PFSK-1 (cell line): ENCODE measurements at regions not wholly inside any gene's neighbourhood (a gene's known extent, or its start where the extent isn't known, plus 50 kb on each side); places are given as distances from the start of the nearest gene placed in this dataset.

ENCODE experiments used
- FOXP2 ChIP-seq: optimal IDR thresholded peaks from 2 replicates; pipeline ENCODE3; 2011; ENCODE audit warnings: borderline replicate concordance, control low read depth, inconsistent platforms; ENCODE audit not compliant: insufficient read depth; ENCODE audit errors: extremely low read length, extremely low read depth
- POLR2AphosphoS5 ChIP-seq: IDR thresholded peaks from 2 replicates; pipeline ENCODE4 v1.6.1; 2012; ENCODE audit warnings: low read depth, mild to moderate bottlenecking, control low read depth, low read length, moderate library complexity
- SIN3A ChIP-seq: IDR thresholded peaks from 2 replicates; pipeline ENCODE4 v1.6.1; 2012; ENCODE audit warnings: mild to moderate bottlenecking, low read length, moderate library complexity, borderline replicate concordance; ENCODE audit not compliant: insufficient read depth
- TAF1 ChIP-seq: IDR thresholded peaks from 2 replicates; pipeline ENCODE4 v1.6.1; 2012; ENCODE audit warnings: low read length, control low read depth, borderline replicate concordance; ENCODE audit not compliant: insufficient read depth
- TF ChIP-seq, protein P1 (sequence below), 2 experiments: IDR thresholded peaks; 2 replicates each; pipeline versions ENCODE4 v1.6.1 to v1.8.0; 2011 to 2012; ENCODE audit warnings: low read depth in 2 of 2, low read length in 2 of 2, control low read depth in 1 of 2, inconsistent platforms in 1 of 2, mild to moderate bottlenecking in 1 of 2, moderate library complexity in 1 of 2; ENCODE audit not compliant: insufficient read depth in 1 of 2

DNA sequence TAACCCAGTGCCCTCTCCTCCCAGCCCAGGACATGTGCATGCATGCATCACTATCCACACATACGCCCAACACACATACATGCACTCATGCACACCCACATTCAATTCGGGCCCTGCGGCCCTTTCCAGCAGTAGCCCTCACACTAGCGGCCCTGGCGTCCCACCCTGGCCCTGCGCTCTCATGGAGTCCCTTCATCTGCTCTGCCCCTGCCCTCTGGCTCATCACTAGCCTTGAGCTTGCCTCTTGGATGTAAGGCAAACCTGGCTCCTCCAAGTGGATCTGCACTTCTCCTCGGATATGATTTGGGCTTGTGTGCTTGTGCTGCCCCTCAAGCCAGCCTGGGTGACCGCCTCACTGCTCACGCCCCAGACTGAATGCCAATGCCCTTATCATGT, 147.2 kb downstream of the SEC61B start:
- TF ChIP-seq POLR2AphosphoS5 (no peak), SIN3A (no peak), TAF1 (no peak), FOXP2 (no peak)
- TF ChIP-seq, protein P1, sequence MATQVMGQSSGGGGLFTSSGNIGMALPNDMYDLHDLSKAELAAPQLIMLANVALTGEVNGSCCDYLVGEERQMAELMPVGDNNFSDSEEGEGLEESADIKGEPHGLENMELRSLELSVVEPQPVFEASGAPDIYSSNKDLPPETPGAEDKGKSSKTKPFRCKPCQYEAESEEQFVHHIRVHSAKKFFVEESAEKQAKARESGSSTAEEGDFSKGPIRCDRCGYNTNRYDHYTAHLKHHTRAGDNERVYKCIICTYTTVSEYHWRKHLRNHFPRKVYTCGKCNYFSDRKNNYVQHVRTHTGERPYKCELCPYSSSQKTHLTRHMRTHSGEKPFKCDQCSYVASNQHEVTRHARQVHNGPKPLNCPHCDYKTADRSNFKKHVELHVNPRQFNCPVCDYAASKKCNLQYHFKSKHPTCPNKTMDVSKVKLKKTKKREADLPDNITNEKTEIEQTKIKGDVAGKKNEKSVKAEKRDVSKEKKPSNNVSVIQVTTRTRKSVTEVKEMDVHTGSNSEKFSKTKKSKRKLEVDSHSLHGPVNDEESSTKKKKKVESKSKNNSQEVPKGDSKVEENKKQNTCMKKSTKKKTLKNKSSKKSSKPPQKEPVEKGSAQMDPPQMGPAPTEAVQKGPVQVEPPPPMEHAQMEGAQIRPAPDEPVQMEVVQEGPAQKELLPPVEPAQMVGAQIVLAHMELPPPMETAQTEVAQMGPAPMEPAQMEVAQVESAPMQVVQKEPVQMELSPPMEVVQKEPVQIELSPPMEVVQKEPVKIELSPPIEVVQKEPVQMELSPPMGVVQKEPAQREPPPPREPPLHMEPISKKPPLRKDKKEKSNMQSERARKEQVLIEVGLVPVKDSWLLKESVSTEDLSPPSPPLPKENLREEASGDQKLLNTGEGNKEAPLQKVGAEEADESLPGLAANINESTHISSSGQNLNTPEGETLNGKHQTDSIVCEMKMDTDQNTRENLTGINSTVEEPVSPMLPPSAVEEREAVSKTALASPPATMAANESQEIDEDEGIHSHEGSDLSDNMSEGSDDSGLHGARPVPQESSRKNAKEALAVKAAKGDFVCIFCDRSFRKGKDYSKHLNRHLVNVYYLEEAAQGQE (IDR thresholded peaks at IDR 0.05; ENCODE audit: insufficient read depth in 1 of 2, low read depth in 2 of 2, low read length in 2 of 2) = no peak
